ENCODE measurements at regions not wholly inside any gene's neighbourhood (a gene's known extent, or its start where the extent isn't known, plus 50 kb on each side); places are given as distances from the start of the nearest gene placed in this dataset.

- no peak overlapping the region for H4K5ac ChIP-seq (ENCODE audit: low read length)
- no peak overlapping the region for H2BK15ac ChIP-seq (replicated peaks; ENCODE audit: low read depth)
- no peak overlapping the region for H3K4me3 ChIP-seq (ENCODE audit: low read length)
- no peaks in the 10 kb centered on the region for H3K27me3 ChIP-seq (ENCODE audit: insufficient read depth, low read length, poor library complexity)
- no CpG with 5 or more reads among the region's 3 CpGs for WGBS (ENCODE audit: extremely low coverage, insufficient coverage, low lambda C conversion rate)
- no peak overlapping the region for H2AK5ac ChIP-seq (ENCODE audit: low read length)
- no peaks in the 10 kb centered on the region for H3K79me2 ChIP-seq (ENCODE audit: control insufficient read depth, insufficient read depth, low read length)
- H3K4me1 ChIP-seq (ENCODE audit: control insufficient read depth, low read depth, low read length): no peaks in the 10 kb centered on the region
- H3K18ac ChIP-seq (ENCODE audit: low read length): no peak overlapping the region
- H3K79me1 ChIP-seq (ENCODE audit: low read length): no peaks in the 10 kb centered on the region
- no peak overlapping the region for H3K9ac ChIP-seq (ENCODE audit: low read length)
- no peak overlapping the region for H3K56ac ChIP-seq (ENCODE audit: low read length)
- no peak overlapping the region for H3K4me2 ChIP-seq (ENCODE audit: low read length)
- H3K23ac ChIP-seq (ENCODE audit: low read length): no peak overlapping the region
- no peak overlapping the region for H3K4ac ChIP-seq (ENCODE audit: low read depth, low read length)
- H3K36me3 ChIP-seq (ENCODE audit: control insufficient read depth, insufficient read depth, low read length): no peaks in the 10 kb centered on the region
- no peak overlapping the region for H3K27ac ChIP-seq (ENCODE audit: low read depth, low read length)
- H2BK5ac ChIP-seq (ENCODE audit: low read length): no peak overlapping the region
- H2BK120ac ChIP-seq (ENCODE audit: low read depth, low read length): no peak overlapping the region
- no peak for DNase-seq
- no peak overlapping the region for H4K8ac ChIP-seq (ENCODE audit: low read depth, low read length)
Observed at GRCh38 chr2:180621941-180622918, 358.2 kb upstream of the UBE2E3 start.

DNA sequence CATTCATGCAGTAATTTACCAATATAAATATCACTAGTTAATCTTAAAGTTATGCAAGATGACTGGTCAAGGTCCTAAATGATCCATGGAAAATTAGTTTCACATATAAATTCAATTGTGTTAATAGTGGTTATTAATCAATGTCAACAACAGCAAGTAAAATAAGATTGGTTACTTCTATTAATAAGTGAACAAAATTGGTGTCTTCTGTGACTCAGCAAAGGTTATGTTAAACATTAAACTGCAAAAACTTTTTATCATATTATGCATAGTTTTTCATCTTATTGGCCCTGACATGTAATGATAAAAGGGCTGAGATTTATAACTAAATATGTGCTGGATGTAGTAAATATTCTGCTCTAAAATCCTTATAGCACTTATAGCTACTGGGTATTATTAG lies 359.0 kb upstream of the UBE2E3 start:
- Histone ChIP-seq H2BK15ac (replicated peaks; ENCODE audit: low read depth) (no peak overlapping the region), H4K5ac (ENCODE audit: low read length) (no peak overlapping the region), H3K27me3 (ENCODE audit: insufficient read depth, low read length, poor library complexity) (no peaks in the 10 kb centered on the region), H3K4me3 (ENCODE audit: low read length) (no peak overlapping the region), H3K18ac (ENCODE audit: low read length) (no peak overlapping the region), H4K8ac (ENCODE audit: low read depth, low read length) (no peak overlapping the region), H3K4me2 (ENCODE audit: low read length) (no peak overlapping the region), H3K23ac (ENCODE audit: low read length) (no peak overlapping the region), H3K79me2 (ENCODE audit: control insufficient read depth, insufficient read depth, low read length) (no peaks in the 10 kb centered on the region), H3K9ac (ENCODE audit: low read length) (no peak overlapping the region), H3K4ac (ENCODE audit: low read depth, low read length) (no peak overlapping the region), H3K79me1 (ENCODE audit: low read length) (no peaks in the 10 kb centered on the region), H2BK120ac (ENCODE audit: low read depth, low read length) (no peak overlapping the region), H3K36me3 (ENCODE audit: control insufficient read depth, insufficient read depth, low read length) (no peaks in the 10 kb centered on the region), H3K27ac (ENCODE audit: low read depth, low read length) (no peak overlapping the region), H2BK5ac (ENCODE audit: low read length) (no peak overlapping the region), H3K56ac (ENCODE audit: low read length) (no peak overlapping the region), H2AK5ac (ENCODE audit: low read length) (no peak overlapping the region), H3K4me1 (ENCODE audit: control insufficient read depth, low read depth, low read length) (no peaks in the 10 kb centered on the region)
- no peak for DNase-seq

DNA sequence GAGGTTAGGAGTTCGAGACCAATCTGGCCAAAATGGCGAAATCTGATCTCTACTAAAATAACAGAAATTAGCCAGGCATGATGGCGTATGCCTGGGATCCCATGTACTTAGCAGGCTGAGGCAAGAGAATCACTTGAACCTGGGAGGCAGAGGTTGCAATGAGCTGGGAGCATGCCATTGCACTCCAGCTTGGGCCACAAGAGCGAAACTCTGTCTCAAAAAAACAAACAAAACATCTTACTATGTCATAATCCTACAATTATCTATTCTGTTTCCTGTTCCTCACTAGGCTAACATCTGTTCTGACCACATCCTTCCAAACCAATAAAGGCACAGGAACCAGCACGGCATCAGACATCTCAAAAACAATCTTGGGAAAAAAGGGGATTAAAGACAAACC lies 361.8 kb upstream of the UBE2E3 start:
- Histone ChIP-seq H2AK5ac (ENCODE audit: low read length) (no peak overlapping the region), H3K9ac (ENCODE audit: low read length) (no peak overlapping the region), H3K79me1 (ENCODE audit: low read length) (no peaks in the 10 kb centered on the region), H4K8ac (ENCODE audit: low read depth, low read length) (no peak overlapping the region), H3K4me1 (ENCODE audit: control insufficient read depth, low read depth, low read length) (no peaks in the 10 kb centered on the region), H3K36me3 (ENCODE audit: control insufficient read depth, insufficient read depth, low read length) (no peaks in the 10 kb centered on the region), H3K27ac (ENCODE audit: low read depth, low read length) (no peak overlapping the region), H2BK5ac (ENCODE audit: low read length) (no peak overlapping the region), H3K4ac (ENCODE audit: low read depth, low read length) (no peak overlapping the region), H3K56ac (ENCODE audit: low read length) (no peak overlapping the region), H3K23ac (ENCODE audit: low read length) (no peak overlapping the region), H3K27me3 (ENCODE audit: insufficient read depth, low read length, poor library complexity) (no peaks in the 10 kb centered on the region), H3K4me2 (ENCODE audit: low read length) (no peak overlapping the region), H2BK15ac (replicated peaks; ENCODE audit: low read depth) (no peak overlapping the region), H4K5ac (ENCODE audit: low read length) (no peak overlapping the region), H3K18ac (ENCODE audit: low read length) (no peak overlapping the region), H3K79me2 (ENCODE audit: control insufficient read depth, insufficient read depth, low read length) (no peaks in the 10 kb centered on the region), H3K4me3 (ENCODE audit: low read length) (no peak overlapping the region), H2BK120ac (ENCODE audit: low read depth, low read length) (no peak overlapping the region)
- WGBS (ENCODE audit: extremely low coverage, insufficient coverage, low lambda C conversion rate): no CpG with 5 or more reads among the region's 5 CpGs
- DNase-seq: no peak

GRCh38 chr2:180614776-180615175 lies 365.6 kb upstream of the UBE2E3 start:
- H3K18ac ChIP-seq (ENCODE audit: low read length): no peak overlapping the region
- no peak overlapping the region for H4K5ac ChIP-seq (ENCODE audit: low read length)
- DNase-seq: no peak
- H2AK5ac ChIP-seq (ENCODE audit: low read length): no peak overlapping the region
- no peak overlapping the region for H3K56ac ChIP-seq (ENCODE audit: low read length)
- no peaks in the 10 kb centered on the region for H3K4me1 ChIP-seq (ENCODE audit: control insufficient read depth, low read depth, low read length)
- H2BK5ac ChIP-seq (ENCODE audit: low read length): no peak overlapping the region
- no peak overlapping the region for H3K4me3 ChIP-seq (ENCODE audit: low read length)
- H3K79me1 ChIP-seq (ENCODE audit: low read length): no peaks in the 10 kb centered on the region
- WGBS (ENCODE audit: extremely low coverage, insufficient coverage, low lambda C conversion rate): no CpG with 5 or more reads among the region's 2 CpGs
- H3K4me2 ChIP-seq (ENCODE audit: low read length): no peak overlapping the region
- H3K27me3 ChIP-seq (ENCODE audit: insufficient read depth, low read length, poor library complexity): no peaks in the 10 kb centered on the region
- no peak overlapping the region for H2BK15ac ChIP-seq (replicated peaks; ENCODE audit: low read depth)
- no peak overlapping the region for H3K23ac ChIP-seq (ENCODE audit: low read length)
- H3K27ac ChIP-seq (ENCODE audit: low read depth, low read length): no peak overlapping the region
- H3K36me3 ChIP-seq (ENCODE audit: control insufficient read depth, insufficient read depth, low read length): no peaks in the 10 kb centered on the region
- H2BK120ac ChIP-seq (ENCODE audit: low read depth, low read length): no peak overlapping the region
- no peak overlapping the region for H3K4ac ChIP-seq (ENCODE audit: low read depth, low read length)
- no peak overlapping the region for H3K9ac ChIP-seq (ENCODE audit: low read length)
- H3K79me2 ChIP-seq (ENCODE audit: control insufficient read depth, insufficient read depth, low read length): no peaks in the 10 kb centered on the region
- no peak overlapping the region for H4K8ac ChIP-seq (ENCODE audit: low read depth, low read length)

GRCh38 chr2:180609626-180610340 lies 370.6 kb upstream of the UBE2E3 start:
- no peak overlapping the region for H3K27ac ChIP-seq (ENCODE audit: low read depth, low read length)
- H2BK5ac ChIP-seq (ENCODE audit: low read length): no peak overlapping the region
- no peak overlapping the region for H3K56ac ChIP-seq (ENCODE audit: low read length)
- H3K4me1 ChIP-seq (ENCODE audit: control insufficient read depth, low read depth, low read length): no peaks in the 10 kb centered on the region
- H3K4ac ChIP-seq (ENCODE audit: low read depth, low read length): no peak overlapping the region
- H4K8ac ChIP-seq (ENCODE audit: low read depth, low read length): no peak overlapping the region
- no peaks in the 10 kb centered on the region for H3K79me2 ChIP-seq (ENCODE audit: control insufficient read depth, insufficient read depth, low read length)
- no peaks in the 10 kb centered on the region for H3K36me3 ChIP-seq (ENCODE audit: control insufficient read depth, insufficient read depth, low read length)
- DNase-seq: no peak
- H3K27me3 ChIP-seq (ENCODE audit: insufficient read depth, low read length, poor library complexity): no peaks in the 10 kb centered on the region
- no peak overlapping the region for H2BK120ac ChIP-seq (ENCODE audit: low read depth, low read length)
- no peak overlapping the region for H3K18ac ChIP-seq (ENCODE audit: low read length)
- H3K23ac ChIP-seq (ENCODE audit: low read length): no peak overlapping the region
- H4K5ac ChIP-seq (ENCODE audit: low read length): no peak overlapping the region
- no peaks in the 10 kb centered on the region for H3K79me1 ChIP-seq (ENCODE audit: low read length)
- no peak overlapping the region for H3K4me3 ChIP-seq (ENCODE audit: low read length)
- no CpG with 5 or more reads among the region's 3 CpGs for WGBS (ENCODE audit: extremely low coverage, insufficient coverage, low lambda C conversion rate)
- no peak overlapping the region for H3K4me2 ChIP-seq (ENCODE audit: low read length)
- H3K9ac ChIP-seq (ENCODE audit: low read length): no peak overlapping the region
- no peak overlapping the region for H2BK15ac ChIP-seq (replicated peaks; ENCODE audit: low read depth)
- H2AK5ac ChIP-seq (ENCODE audit: low read length): no peak overlapping the region

Measured in mesendoderm (in vitro differentiated cells).